GM19452 (cell line): ENCODE measurements at regions not wholly inside any gene's neighbourhood (a gene's known extent, or its start where the extent isn't known, plus 50 kb on each side); places are given as distances from the start of the nearest gene placed in this dataset.

Experiments
- ATAC-seq: cut with Tn5 transposase; IDR thresholded peaks from one replicate; pipeline ENCODE4 v1.9.1; 2021; ENCODE audit not compliant: unreplicated experiment

DNA sequence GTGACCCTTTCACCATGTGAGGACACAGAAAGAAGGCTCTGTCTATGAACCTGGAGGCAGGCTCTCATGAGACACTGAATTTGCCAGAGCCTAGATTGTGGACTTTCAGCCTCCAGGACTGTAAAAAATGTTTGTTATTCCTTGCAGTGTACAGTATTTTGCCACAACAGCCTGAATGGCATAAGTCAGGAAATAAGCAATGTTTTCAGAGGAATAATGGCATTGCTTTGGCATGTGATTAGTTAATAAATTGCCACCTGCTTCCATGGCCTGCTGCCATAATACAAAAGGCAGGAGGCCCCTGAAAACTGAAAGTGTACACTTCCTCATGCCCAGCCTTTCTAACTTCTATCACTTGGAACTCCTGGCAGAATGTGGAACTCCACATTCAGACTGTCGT is 408.1 kb downstream of the GADD45G start:
- ATAC-seq = no peak

DNA sequence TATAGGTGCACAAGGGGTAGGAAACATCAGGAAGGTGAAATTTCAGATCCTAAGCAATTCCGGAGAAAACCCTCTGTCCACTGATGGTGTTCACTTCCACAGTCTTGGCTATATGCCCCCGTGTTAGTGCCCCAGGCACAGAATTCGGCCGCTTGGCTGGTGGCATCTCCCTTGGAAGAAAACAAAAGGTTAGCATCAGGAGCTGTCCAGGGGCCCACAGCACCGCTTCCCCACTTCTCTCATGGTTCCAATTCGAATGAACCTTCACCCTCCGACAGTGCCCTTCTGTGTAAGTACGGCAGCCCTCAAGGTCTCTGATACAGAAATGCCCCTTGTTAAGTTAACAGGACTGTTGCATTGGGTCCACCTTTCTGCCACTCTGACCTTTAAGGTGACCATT is 409.0 kb downstream of the GADD45G start:
- ATAC-seq = no peak

- ATAC-seq = no peak
These were observed 409.6 kb downstream of the GADD45G start for GRCh38 chr9:90014421-90014820.

DNA sequence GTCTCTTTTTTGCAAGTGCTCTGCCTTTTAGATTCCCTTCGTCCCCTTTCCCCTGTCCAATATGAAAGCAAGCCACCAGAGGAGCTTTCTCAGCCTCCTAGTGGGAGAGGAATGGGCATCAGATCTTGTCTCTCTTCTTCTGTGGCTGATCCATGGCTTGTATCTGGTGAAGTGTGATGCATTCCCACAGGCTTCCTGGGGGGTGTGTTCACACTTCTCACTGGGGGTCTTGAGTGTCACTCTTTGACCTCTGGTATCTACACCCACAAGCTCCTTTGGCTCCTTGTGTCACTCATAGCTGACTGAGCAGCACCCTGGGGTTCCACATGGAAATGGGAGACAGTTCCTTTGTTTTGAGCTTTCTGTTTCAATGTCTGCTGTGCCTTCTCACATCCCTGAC is 411.5 kb downstream of the GADD45G start:
- ATAC-seq = no peak

GRCh38 chr9:90017679-90018078 is 412.9 kb downstream of the GADD45G start:
- ATAC-seq = no peak

DNA sequence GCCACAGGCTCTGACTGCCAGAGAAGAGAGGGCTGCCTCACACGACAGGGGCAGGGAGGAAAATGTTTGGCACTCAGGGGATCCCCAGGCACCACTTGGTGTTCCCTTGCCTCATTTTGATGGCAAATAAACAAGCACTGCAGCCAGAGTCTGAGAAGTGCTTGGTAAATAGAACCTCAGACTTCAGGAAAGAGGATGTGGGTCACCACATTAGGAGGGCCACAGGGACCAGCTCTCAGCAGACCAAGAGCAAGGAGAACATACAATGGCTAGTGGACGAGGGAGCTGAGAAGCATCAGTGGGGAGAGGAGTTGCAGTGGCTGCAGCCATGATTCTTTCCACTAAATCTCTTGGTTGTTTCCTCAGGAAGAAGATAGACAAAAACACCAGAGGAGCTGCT is 413.9 kb downstream of the GADD45G start:
- ATAC-seq = no peak

DNA sequence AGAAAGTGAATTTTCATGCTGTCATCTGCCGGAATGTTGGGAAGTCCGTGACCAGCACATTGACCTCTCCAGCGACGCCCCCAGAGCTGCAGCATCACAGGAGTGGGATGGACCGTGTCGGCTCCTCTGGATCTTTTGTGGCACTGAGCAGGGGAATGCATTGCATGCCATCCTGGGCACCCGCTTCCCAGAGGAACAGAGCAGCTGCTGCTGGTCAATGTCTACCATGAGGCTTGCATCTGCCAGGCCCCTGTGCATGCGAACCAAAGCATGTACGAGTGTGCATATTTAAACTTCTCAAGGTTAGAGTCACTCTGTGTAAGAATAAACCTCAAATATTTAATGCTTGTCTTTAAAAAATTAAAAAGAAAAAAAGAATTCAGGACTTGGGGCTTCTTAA is 414.8 kb downstream of the GADD45G start:
- ATAC-seq = no peak

- no peak for ATAC-seq
These were observed 415.6 kb downstream of the GADD45G start for GRCh38 chr9:90020276-90020871.

DNA sequence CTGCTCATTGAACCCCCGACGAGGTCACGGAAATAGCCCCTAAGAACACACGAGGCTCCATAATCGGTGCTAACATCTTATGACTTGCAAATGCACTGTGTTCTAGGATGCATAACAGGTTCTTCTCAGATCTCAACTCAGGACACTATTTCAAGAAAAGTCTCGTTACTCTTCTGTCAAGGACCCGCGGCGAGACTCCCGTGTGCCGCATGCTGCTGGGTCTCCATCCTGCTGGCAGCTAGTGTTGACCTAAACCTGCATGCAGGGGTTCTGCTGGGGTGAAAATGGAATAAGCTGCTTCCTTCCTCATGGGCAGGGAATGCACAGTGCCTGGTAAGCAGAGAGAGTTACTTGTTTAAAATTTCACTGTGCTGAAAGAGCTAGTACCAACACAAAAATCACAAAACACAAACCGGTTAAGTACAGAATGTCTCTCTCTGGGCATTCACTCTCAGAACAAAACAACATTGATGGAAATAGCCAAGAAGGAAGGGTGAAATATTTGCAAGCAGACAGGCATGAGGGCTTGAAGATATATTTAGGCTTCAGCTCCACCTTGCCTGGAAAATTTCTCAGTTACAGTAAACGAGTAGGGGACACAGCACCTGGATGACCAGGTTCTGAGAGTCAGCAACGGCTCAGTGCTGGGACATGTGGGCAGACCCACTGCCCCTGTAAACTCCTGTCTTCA is 416.5 kb downstream of the GADD45G start:
- no peak for ATAC-seq

DNA sequence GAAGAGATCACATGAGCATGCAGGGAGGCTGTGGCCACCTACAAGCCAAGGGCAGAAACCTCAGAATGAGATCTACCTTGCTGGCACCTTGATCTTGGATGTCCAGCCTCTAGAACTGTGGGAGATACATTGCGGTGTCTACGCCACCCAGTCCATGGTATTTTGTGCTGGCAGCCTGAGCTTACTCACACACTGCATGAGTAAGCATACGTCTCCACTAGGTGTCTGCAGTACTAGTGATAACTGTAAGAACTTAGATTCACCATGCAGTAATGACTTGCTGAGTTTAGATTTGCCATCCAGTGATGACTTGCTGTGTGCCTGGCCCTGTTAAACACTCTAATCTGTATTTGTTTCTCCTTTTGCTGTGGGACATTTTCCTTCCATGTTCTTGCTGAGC is 417.7 kb downstream of the GADD45G start:
- no peak for ATAC-seq

GRCh38 chr9:90023861-90024260 is 419.0 kb downstream of the GADD45G start:
- ATAC-seq = no peak

DNA sequence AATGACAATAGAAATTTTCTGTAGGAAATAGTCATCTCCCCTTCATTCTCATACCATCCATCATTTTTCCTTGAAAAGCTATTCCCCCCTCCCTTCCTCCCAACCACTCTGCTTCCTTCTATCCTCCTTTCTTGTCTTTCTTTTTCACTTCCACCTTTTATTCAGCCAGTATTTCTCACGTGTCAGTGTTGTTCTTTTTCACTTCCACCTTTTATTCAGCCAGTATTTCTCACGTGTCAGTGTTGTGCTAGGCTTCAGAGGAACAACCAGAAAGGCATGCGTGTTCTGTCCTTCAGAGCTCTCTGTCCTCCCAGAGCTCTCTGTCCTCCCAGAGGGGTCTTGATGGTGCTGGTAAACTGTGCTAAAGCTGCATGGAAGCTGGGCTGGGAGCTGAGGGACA is 419.6 kb downstream of the GADD45G start:
- ATAC-seq = no peak

DNA sequence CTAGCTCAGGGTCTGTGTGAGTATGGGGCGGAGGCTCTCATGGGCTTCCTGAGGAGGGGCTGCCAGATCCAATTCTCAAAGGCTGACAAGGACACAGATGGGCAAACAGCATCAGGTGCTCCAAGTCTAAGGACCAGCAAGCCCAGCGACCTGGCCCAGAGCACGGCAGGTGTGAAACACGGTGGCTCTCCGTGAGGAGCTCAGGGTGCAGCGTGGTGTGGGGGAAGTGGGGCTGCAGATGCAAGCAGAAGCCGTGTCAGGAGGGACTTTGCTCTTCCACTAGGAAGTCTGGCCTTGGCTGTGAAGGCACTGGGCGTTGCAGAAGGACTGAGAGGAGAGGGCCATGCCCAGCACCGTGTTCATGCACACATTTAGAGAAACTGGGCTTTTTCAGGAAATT is 420.0 kb downstream of the GADD45G start:
- ATAC-seq = no peak

DNA sequence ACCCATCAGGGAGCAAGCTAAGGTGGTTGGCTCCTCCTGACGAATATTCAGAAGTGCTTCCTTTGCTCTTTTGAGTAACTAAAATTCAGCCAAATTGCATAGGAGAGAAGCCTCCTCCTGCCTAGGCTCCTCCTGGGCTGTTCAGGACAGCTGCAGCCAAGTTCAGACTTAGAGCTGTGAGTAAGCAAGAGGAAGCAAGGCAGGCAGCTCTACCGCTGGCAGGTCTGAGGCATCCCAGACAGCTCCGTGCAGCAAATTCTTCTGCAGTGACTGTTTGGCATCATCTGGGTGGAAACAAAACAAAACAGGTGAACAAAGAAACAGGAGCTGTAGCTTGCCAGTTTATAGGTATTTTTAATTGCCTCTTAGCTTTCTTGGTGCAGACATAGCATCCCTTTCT is 421.0 kb downstream of the GADD45G start:
- ATAC-seq = no peak

DNA sequence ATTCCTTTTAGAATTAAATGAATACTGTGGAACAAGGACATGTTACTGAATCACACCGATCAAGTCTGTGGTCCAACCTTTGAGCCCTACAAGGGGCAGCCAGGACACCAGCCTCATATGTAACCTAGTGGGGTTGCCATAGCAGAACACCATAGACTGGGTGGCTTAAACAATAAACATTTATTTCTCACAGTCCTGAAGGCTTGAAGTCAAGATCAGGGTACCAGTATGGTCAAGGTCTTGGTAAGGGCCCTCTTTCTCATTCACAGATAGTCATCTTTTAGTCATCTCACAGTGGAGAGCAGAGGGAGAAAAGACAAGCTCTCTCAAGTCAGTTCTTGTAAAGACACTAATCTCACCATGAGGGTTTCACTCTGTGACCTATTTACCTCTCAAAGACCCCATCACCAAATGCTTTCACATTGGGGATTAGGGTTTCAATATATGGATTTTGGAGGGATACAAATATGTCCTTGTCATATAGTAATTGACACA is 422.5 kb downstream of the GADD45G start:
- ATAC-seq = no peak

- no peak for ATAC-seq
These were observed 424.6 kb downstream of the GADD45G start for GRCh38 chr9:90029386-90029785.

GRCh38 chr9:90029996-90030395 is 425.2 kb downstream of the GADD45G start:
- ATAC-seq = no peak

DNA sequence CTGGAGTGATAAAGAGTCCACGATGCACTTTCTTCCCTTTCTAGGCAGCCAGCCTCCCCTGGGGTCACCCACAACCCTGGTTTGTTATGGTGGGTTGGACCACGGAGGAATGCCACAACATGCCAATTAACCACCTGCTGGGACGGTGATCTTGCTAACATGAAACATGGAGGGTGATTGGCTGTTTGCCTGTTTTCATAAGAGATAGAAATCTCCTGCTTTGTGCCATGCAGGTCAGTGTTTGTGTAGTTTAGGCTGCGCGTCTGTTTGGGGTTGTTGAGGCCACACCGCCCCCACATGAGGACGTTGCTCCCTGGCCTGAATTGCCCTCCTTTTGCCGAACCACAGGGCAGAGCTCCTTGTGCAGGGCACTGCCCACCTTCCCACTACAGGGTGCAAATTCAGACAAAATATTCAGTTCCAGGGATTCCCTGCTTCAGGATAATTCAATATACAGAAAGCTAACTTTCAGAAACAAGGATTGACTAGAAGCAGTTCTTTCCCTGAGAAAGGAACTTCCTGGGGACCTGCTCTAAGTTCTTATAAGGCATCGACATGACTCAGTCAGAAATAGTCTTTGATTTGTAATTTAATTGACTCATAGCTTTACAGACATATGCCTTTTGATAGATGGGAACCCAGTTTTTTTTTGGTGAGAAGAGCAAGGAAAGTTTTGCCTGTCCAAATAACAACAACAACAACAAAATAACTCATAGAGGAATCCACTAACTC is 427.6 kb downstream of the GADD45G start:
- ATAC-seq = no peak

- no peak for ATAC-seq
These were observed 428.3 kb downstream of the GADD45G start for GRCh38 chr9:90033028-90033650.

DNA sequence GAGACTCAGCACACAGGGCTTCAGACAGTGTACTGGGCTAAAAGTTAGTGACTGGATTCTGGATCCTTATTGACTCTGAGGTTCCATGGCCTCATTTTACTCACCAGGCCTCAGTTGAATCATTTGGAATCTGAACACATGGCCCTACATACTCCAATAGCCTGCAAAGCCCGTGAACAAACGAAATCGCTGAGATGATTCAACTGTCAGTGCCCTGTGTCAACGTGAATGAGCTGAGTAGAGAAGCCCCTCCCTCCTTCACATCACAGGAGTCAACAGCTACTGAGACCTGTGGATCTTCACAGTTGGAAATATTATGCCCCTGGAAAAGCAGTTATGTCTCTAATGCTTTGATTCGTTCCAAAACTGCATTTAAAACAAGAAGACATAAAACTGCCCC is 429.3 kb downstream of the GADD45G start:
- no peak for ATAC-seq

GRCh38 chr9:90035471-90035870 is 430.7 kb downstream of the GADD45G start:
- ATAC-seq = no peak
